Mesothelial cell of epicardium (in vitro differentiated cells): ENCODE measurements at regions not wholly inside any gene's neighbourhood (a gene's known extent, or its start where the extent isn't known, plus 50 kb on each side); places are given as distances from the start of the nearest gene placed in this dataset.
A peak's percentile ranks its signal among the peaks of the same experiment; 100 is the strongest.

Source experiments
- DNase-seq, 2 experiments: peaks; one replicate each; pipeline ENCODE4 v3.0.0; 2021; ENCODE audit warnings: low spot score in 2 of 2; ENCODE audit not compliant: unreplicated experiment in 2 of 2
- H3K27ac Mint-ChIP-seq: 2 replicates; pipeline ENCODE4 v1.8.0; 2021; ENCODE audit warnings: mixed read lengths
- H3K27me3 Mint-ChIP-seq: 2 replicates; pipeline ENCODE4 v1.8.0; 2021; ENCODE audit warnings: low read depth, mixed read lengths
- H3K36me3 Mint-ChIP-seq: 2 replicates; pipeline ENCODE4 v1.8.0; 2021; ENCODE audit warnings: mixed read lengths
- H3K4me1 Mint-ChIP-seq: 2 replicates; pipeline ENCODE4 v1.8.0; 2021; ENCODE audit warnings: mixed read lengths
- H3K4me3 Mint-ChIP-seq: 2 replicates; pipeline ENCODE4 v1.8.0; 2021; ENCODE audit warnings: mild to moderate bottlenecking, moderate library complexity, mixed read lengths
- H3K9me3 Mint-ChIP-seq: 2 replicates; pipeline ENCODE4 v1.8.0; 2021; ENCODE audit warnings: mixed read lengths
- CTCF ChIP-seq: fragments of 200-600 bp; sonication (generic); IDR thresholded peaks from one replicate; pipeline ENCODE4 v1.5.0; 2021; ENCODE audit warnings: antibody characterized with exemption; ENCODE audit not compliant: unreplicated experiment

DNA sequence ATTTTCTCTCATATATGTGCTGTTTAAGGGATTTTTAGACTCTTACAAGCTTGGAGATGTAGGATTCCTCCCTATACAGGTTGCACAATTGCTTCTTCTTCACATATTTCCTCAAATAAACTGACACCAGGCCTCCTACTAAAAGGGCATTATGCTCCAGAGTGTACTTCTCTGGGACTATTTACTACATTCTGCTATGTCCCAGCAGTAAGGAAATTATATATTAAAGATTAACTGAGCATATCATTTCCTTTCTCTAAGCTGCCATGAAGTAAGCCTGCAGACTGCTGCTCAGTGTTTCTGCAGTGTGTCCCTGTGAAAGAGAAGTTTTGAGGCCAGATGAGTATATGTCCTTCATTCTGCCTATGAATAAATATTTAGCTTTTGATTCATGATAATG is 356.9 kb upstream of the NUDT12 start:
- no peaks in the 10 kb centered on the region for H3K27me3 Mint-ChIP-seq
- peaks cover 26% of the 10 kb centered on the region for H3K4me1 Mint-ChIP-seq
- TF ChIP-seq CTCF: no peak
- H3K4me3 Mint-ChIP-seq: no peak overlapping the region
- H3K36me3 Mint-ChIP-seq: no peaks in the 10 kb centered on the region
- no peaks in the 10 kb centered on the region for H3K9me3 Mint-ChIP-seq
- peak overlapping the region; percentile 61 for H3K27ac Mint-ChIP-seq
- no peak for DNase-seq

DNA sequence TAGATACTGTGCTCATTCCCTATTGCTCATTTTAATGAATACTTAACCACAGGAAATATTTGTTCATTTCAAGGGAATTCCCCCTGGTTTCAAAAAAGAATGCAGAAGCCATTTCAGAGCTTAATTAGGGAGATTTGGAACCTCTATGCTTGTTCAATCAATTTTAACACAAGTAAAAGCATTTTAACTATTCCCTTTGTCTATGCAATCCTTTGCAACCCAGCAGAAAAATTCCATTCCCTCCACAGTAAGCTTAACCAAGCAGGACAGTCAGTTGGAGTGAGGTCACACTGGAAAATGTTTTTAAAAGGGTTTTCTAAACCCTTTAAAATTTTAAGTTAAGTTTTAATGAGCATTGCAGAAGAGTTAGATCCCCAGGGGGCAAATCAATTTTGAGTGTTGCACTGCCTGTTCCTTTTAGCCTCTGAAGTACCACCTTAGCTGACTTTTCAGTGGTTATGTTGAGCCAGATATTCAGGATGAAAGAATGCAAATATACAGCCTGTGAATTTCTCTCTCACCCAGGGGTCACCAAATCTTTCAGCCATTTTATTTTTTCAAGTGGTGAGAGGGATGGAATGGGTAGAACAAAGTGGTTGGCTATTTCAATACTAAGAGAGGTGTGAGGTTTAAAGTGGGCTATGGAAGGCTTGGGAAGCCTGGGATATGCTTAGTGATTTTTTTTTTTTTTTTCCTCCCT is 356.2 kb upstream of the NUDT12 start:
- DNase-seq: no peak
- Mint-ChIP-seq H3K27me3 (no peaks in the 10 kb centered on the region), H3K4me3 (no peak overlapping the region), H3K9me3 (no peaks in the 10 kb centered on the region), H3K36me3 (no peaks in the 10 kb centered on the region), H3K27ac (peak overlapping the region; percentile 61), H3K4me1 (peaks cover 26% of the 10 kb centered on the region)
- TF ChIP-seq CTCF: no peak

GRCh38 chr5:103915081-103915480 is 352.5 kb upstream of the NUDT12 start:
- Mint-ChIP-seq H3K9me3 (no peaks in the 10 kb centered on the region), H3K27me3 (no peaks in the 10 kb centered on the region), H3K4me1 (peaks cover 26% of the 10 kb centered on the region), H3K4me3 (no peak overlapping the region), H3K27ac (no peak overlapping the region), H3K36me3 (no peaks in the 10 kb centered on the region)
- no peak for TF ChIP-seq CTCF
- no peak for DNase-seq

GRCh38 chr5:103910786-103911185 is 348.2 kb upstream of the NUDT12 start:
- Mint-ChIP-seq H3K36me3 (no peaks in the 10 kb centered on the region), H3K9me3 (no peaks in the 10 kb centered on the region), H3K27ac (no peak overlapping the region), H3K4me3 (no peak overlapping the region), H3K27me3 (no peaks in the 10 kb centered on the region), H3K4me1 (peaks cover 9% of the 10 kb centered on the region)
- no peak for TF ChIP-seq CTCF
- DNase-seq: no peak

- DNase-seq: no peak
- Mint-ChIP-seq H3K9me3 (no peaks in the 10 kb centered on the region), H3K4me1 (peaks cover 2% of the 10 kb centered on the region), H3K27me3 (no peaks in the 10 kb centered on the region), H3K36me3 (no peaks in the 10 kb centered on the region), H3K27ac (no peak overlapping the region), H3K4me3 (no peak overlapping the region)
- no peak for TF ChIP-seq CTCF
These were observed 347.4 kb upstream of the NUDT12 start for GRCh38 chr5:103910011-103910410.

DNA sequence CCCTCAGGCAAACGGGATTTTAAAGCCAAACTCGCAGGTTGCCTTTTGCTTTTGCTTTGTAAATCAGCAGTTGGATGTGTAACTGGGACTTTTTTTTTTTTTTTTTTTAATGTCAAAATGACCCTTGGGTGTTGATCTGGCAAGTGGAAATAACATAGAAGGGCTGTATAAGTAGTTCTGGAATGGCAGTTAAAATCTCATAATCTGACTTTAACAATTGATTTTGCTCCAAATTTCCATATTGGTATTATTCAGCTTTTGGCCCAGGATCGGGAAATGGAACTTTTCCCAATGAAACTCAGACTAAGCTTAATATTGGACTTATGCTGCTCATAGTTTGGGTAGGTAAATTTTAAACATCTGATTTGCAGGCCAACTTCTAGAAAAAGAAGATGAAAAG is 346.8 kb upstream of the NUDT12 start:
- TF ChIP-seq CTCF: no peak
- Mint-ChIP-seq H3K36me3 (peaks cover 3% of the 10 kb centered on the region), H3K27me3 (no peaks in the 10 kb centered on the region), H3K9me3 (peaks cover 4% of the 10 kb centered on the region), H3K27ac (no peak overlapping the region), H3K4me1 (no peaks in the 10 kb centered on the region), H3K4me3 (no peak overlapping the region)
- no peak for DNase-seq
